SK-N-MC (cell line): ENCODE measurements at regions not wholly inside any gene's neighbourhood (a gene's known extent, or its start where the extent isn't known, plus 50 kb on each side); places are given as distances from the start of the nearest gene placed in this dataset.

Source experiments
- EZH2 ChIP-seq: fragments of 200-600 bp; sonication (generic); IDR thresholded peaks from one replicate; pipeline ENCODE4 v1.6.1; 2017; ENCODE audit warnings: antibody characterized with exemption
- FOXP2 ChIP-seq: optimal IDR thresholded peaks from 2 replicates; pipeline ENCODE3; 2011; ENCODE audit warnings: mild to moderate bottlenecking, moderate library complexity; ENCODE audit not compliant: insufficient read depth; ENCODE audit errors: extremely low read length, control extremely low read depth
- POLR2AphosphoS5 ChIP-seq: IDR thresholded peaks from 2 replicates; pipeline ENCODE4 v1.6.1; 2012; ENCODE audit warnings: mild to moderate bottlenecking, low read depth, low read length, borderline replicate concordance

GRCh38 chr21:19049567-19049966, 646.0 kb upstream of the TMPRSS15 start:
- no peak for TF ChIP-seq POLR2AphosphoS5
- no peak for TF ChIP-seq EZH2
- no peak for TF ChIP-seq FOXP2
